ENCODE measurements at regions not wholly inside any gene's neighbourhood (a gene's known extent, or its start where the extent isn't known, plus 50 kb on each side); places are given as distances from the start of the nearest gene placed in this dataset.

DNA sequence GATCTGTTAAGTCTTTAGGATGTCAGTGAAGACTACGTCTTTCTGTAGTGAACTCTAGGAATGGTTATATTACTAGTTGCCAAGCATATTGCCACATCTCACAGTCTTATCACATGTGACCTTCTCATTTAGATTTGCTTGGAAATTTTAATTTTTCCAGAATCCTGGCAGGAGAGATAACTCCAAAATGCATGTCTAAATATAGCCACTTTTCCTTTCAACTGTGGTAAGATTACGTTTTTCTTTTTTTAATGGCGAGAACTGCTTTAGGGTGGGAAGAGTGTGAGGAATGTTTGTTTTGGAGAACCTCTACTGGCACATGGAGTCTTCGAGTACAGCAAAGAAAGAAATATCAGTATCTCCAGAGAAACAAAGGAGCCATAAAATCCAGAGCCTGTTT, 91.7 kb upstream of the ADAMTSL1 start:
- Histone ChIP-seq H3K23me2 (ENCODE audit: insufficient read length, low read depth, low read length, poor library complexity, severe bottlenecking) (no peaks in the 10 kb centered on the region), H3T11ph (ENCODE audit: low read length) (no peak overlapping the region), H3K27me3 (ENCODE audit: insufficient read depth, low read length) (no peaks in the 10 kb centered on the region), H3K9me3 (ENCODE audit: control insufficient read depth, low read depth, low read length) (no peaks in the 10 kb centered on the region), H2BK15ac (ENCODE audit: low read depth, low read length) (no peak overlapping the region), H4K20me1 (ENCODE audit: control insufficient read depth, insufficient read depth, insufficient read length) (no peaks in the 10 kb centered on the region), H3K4me2 (ENCODE audit: insufficient read depth, insufficient read length, low read length) (no peak overlapping the region), H3K18ac (ENCODE audit: insufficient read length, low read depth, low read length) (no peak overlapping the region), H3K9ac (ENCODE audit: extremely low read depth, insufficient read length, low read length) (no peak overlapping the region), H2AK5ac (ENCODE audit: insufficient read length, low read length) (no peak overlapping the region), H2BK120ac (ENCODE audit: low read depth, low read length, poor library complexity, severe bottlenecking) (no peak overlapping the region), H3K79me1 (ENCODE audit: insufficient read depth, low read depth, low read length, poor library complexity, severe bottlenecking) (no peaks in the 10 kb centered on the region), H3K27ac (ENCODE audit: insufficient read length, low read depth, low read length) (no peak overlapping the region), H2BK12ac (ENCODE audit: insufficient read length, low read depth, low read length) (no peak overlapping the region), H3K56ac (ENCODE audit: insufficient read length, low read depth, low read length) (no peak overlapping the region), H2AFZ (ENCODE audit: low read length) (no peak overlapping the region), H3K4me1 (ENCODE audit: insufficient read depth, low read length) (no peaks in the 10 kb centered on the region), H3K23ac (ENCODE audit: insufficient read length, low read depth, low read length) (no peak overlapping the region), H2BK5ac (ENCODE audit: insufficient read length, low read length) (no peak overlapping the region), H4K91ac (ENCODE audit: insufficient read length, low read depth, low read length) (no peak overlapping the region), H2BK20ac (ENCODE audit: low read depth, low read length, poor library complexity, severe bottlenecking) (no peak overlapping the region), H3K4ac (ENCODE audit: low read depth, low read length) (no peak overlapping the region), H4K8ac (replicated peaks; ENCODE audit: insufficient read length, low read depth, low read length) (no peak overlapping the region), H3K14ac (ENCODE audit: insufficient read depth, low read length) (no peak overlapping the region), H3K79me2 (ENCODE audit: insufficient read depth, low read length) (no peaks in the 10 kb centered on the region), H4K5ac (ENCODE audit: insufficient read length, low read depth, low read length) (no peak overlapping the region)
- no peaks in the 10 kb centered on the region for H3K27me3 Mint-ChIP-seq (ENCODE audit: low read depth)
- H3K4me3 Mint-ChIP-seq = no peak overlapping the region
- peaks cover 18 to 23% of the 10 kb centered on the region in 2 experiments for H3K4me1 Mint-ChIP-seq
- no peaks in the 10 kb centered on the region for H3K9me3 Mint-ChIP-seq
- WGBS (ENCODE audit: extremely low coverage, insufficient read length, low lambda C conversion rate) = no CpG with 5 or more reads among the region's 4 CpGs
- no peak for DNase-seq
- TF ChIP-seq, protein P1, sequence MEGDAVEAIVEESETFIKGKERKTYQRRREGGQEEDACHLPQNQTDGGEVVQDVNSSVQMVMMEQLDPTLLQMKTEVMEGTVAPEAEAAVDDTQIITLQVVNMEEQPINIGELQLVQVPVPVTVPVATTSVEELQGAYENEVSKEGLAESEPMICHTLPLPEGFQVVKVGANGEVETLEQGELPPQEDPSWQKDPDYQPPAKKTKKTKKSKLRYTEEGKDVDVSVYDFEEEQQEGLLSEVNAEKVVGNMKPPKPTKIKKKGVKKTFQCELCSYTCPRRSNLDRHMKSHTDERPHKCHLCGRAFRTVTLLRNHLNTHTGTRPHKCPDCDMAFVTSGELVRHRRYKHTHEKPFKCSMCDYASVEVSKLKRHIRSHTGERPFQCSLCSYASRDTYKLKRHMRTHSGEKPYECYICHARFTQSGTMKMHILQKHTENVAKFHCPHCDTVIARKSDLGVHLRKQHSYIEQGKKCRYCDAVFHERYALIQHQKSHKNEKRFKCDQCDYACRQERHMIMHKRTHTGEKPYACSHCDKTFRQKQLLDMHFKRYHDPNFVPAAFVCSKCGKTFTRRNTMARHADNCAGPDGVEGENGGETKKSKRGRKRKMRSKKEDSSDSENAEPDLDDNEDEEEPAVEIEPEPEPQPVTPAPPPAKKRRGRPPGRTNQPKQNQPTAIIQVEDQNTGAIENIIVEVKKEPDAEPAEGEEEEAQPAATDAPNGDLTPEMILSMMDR (conservative IDR thresholded peaks at IDR 0.05) = no peak
- no peak overlapping the region for H3K27ac Mint-ChIP-seq
- no peaks in the 10 kb centered on the region for H3K36me3 Mint-ChIP-seq (ENCODE audit: insufficient read depth in 1 of 3, low read depth in 3 of 3)
